Esophagus muscularis mucosa (tissue), 3 donors: ENCODE measurements at regions not wholly inside any gene's neighbourhood (a gene's known extent, or its start where the extent isn't known, plus 50 kb on each side); places are given as distances from the start of the nearest gene placed in this dataset.

ENCODE experiments used
- CTCF ChIP-seq, 3 experiments: fragments of 200-600 bp in 2 of 3; fragments of 450-650 bp in 1 of 3; sonication (generic) in 2 of 3; IDR thresholded peaks; one replicate each; pipeline ENCODE4 v1.5.1; 2017 to 2019; ENCODE audit warnings: antibody characterized with exemption in 3 of 3, mild to moderate bottlenecking in 2 of 3, moderate library complexity in 1 of 3
- POLR2A ChIP-seq: fragments of 450-650 bp; IDR thresholded peaks from one replicate; pipeline ENCODE4 v1.6.1; 2017; ENCODE audit warnings: antibody characterized with exemption, moderate library complexity, mild to moderate bottlenecking, low read depth
- POLR2AphosphoS5 ChIP-seq, 2 donors: sonication (generic); formaldehyde crosslinking; IDR thresholded peaks; one replicate each; pipeline ENCODE4 v1.6.1; 2017; ENCODE audit warnings: antibody characterized with exemption in 2 of 2

DNA sequence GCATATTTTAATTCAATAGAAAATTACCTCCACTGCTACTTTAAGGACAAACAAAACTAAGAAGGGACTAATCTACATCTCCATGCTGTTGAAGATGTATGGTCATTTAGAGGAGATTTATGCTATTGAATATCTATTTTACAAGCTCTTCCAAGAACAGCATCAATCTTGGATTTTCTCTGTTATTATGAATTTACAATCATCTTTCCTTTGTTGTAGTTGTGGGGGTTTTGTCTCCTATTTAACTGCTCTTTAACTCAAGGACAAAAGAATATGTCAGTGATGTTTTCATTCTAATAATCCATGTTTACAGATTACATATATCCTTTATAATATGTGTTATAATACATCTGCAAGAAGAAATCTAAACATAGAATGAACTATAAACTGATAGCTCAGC lies 907.8 kb downstream of the ROBO2 start:
- TF ChIP-seq POLR2A (no peak), POLR2AphosphoS5 (IDR thresholded peaks at IDR 0.05) (no peak), CTCF (IDR thresholded peaks at IDR 0.05) (no peak)
